GM12872 (cell line): ENCODE measurements at regions not wholly inside any gene's neighbourhood (a gene's known extent, or its start where the extent isn't known, plus 50 kb on each side); places are given as distances from the start of the nearest gene placed in this dataset.

Experiments
- CTCF ChIP-seq: IDR thresholded peaks from 3 replicates; pipeline ENCODE4 v1.5.1; 2011; ENCODE audit warnings: low read depth, mild to moderate bottlenecking, low read length, moderate library complexity; ENCODE audit not compliant: insufficient read depth

DNA sequence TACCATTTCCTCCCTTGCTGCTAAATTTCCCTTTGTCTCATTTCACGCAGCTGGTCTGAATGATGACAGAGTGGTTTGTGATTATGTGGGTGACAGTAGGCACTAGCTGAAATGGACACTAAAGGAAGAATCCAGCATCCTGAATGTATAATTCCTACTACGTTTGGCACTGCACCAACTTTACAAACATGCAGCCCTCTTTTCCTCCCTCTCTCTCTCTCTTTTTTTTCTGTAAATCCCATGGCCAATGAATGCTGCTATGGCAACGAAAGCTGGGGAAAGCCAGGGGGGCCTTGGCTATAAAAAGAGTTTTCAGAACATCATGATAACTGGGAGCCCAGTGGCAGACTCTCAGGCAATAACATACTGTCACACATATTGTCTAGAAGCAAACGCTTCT, 367.2 kb upstream of the AGTR1 start:
- TF ChIP-seq CTCF, result no peak

- TF ChIP-seq CTCF, result no peak
Measured at GRCh38 chr3:148331081-148331846, 366.4 kb upstream of the AGTR1 start.

- no peak for TF ChIP-seq CTCF
Measured at GRCh38 chr3:148332509-148332908, 365.2 kb upstream of the AGTR1 start.

GRCh38 chr3:148333091-148333490, 364.6 kb upstream of the AGTR1 start:
- TF ChIP-seq CTCF, result no peak

DNA sequence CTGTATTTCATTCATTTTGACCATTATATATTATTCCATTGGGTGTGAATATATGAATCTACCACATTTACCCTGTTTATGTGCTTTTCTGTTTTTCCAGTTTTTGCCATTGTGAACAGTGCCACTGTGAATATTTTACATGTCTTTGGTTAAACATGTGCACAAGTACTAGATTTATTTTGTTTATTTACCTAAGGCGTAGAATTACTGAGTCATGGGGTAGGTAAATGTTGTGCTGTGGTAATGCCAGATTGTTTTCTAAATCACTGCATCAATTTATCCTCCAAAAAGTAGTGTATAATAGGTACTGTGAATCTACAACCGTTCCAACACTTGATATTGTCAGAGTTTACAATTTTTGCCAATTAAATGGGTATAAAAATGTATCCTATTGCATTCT, 362.1 kb upstream of the AGTR1 start:
- no peak for TF ChIP-seq CTCF

- TF ChIP-seq CTCF, result no peak
Measured at GRCh38 chr3:148343416-148343815, 354.3 kb upstream of the AGTR1 start.

DNA sequence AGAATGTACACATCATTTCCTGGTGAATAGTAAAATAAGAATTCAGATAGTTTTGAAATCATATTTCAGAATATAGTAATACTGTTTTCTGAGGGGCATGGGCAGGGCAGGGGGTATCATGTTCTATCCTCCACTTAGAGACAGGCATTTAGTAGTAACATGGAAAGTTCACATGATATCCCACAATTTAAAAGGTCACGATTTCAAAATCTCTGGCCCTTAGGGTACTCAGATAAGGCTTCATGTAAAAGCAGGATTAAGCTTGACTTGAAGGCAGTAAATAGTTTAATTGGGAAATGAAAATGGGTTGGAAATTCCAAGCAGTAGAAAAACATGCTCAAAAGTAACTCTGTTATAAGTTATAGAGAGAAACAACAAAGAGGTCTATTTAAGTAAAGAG, 353.2 kb upstream of the AGTR1 start:
- TF ChIP-seq CTCF, result no peak
